BLaER1 treated with 17β-estradiol and CSF1 and Interleukin-3, amounts not matched to agents 10 nM and 100 nM (cell line): ENCODE measurements at regions not wholly inside any gene's neighbourhood (a gene's known extent, or its start where the extent isn't known, plus 50 kb on each side); places are given as distances from the start of the nearest gene placed in this dataset.
A peak's percentile ranks its signal among the peaks of the same experiment; 100 is the strongest.
"Not testable (repeated sequence)": the region's sequence is repeated elsewhere in the genome, so short reads cannot be mapped to it uniquely, and the experiment has no call there.

Source experiments
- H3K27ac ChIP-seq, 11 experiments: shearing (Covaris generic); formaldehyde crosslinking; 2 replicates each; pipeline ENCODE4 v1.8.1; 2022
- H3K27me3 ChIP-seq, 11 experiments: shearing (Covaris generic); formaldehyde crosslinking; 2 replicates each; pipeline ENCODE4 v1.8.1; 2022
- H3K36me3 ChIP-seq, 11 experiments: shearing (Covaris generic); formaldehyde crosslinking; 2 replicates each; pipeline ENCODE4 v1.8.1; 2022
- H3K4me1 ChIP-seq, 10 experiments: shearing (Covaris generic); formaldehyde crosslinking; 2 replicates each; pipeline ENCODE4 v1.8.1; 2022
- H3K4me2 ChIP-seq, 11 experiments: shearing (Covaris generic); formaldehyde crosslinking; 2 replicates each; pipeline ENCODE4 v1.8.1; 2022
- H3K4me3 ChIP-seq, 10 experiments: shearing (Covaris generic); formaldehyde crosslinking; 2 replicates each; pipeline ENCODE4 v1.8.1; 2022
- H3K9ac ChIP-seq, 11 experiments: shearing (Covaris generic); formaldehyde crosslinking; 2 replicates each; pipeline ENCODE4 v1.8.1; 2022
- H3K9me3 ChIP-seq, 11 experiments: shearing (Covaris generic); formaldehyde crosslinking; replicated peaks in 1 of 11; 2 replicates each; pipeline ENCODE4 v1.8.1; 2022
- H4K20me1 ChIP-seq, 11 experiments: shearing (Covaris generic); formaldehyde crosslinking; 2 replicates each; pipeline ENCODE4 v1.8.1; 2022
- Cebpa-rat ChIP-seq, 11 experiments: shearing (Covaris generic); IDR thresholded peaks; 2 replicates each; pipeline ENCODE4 v1.8.1; 2022

DNA sequence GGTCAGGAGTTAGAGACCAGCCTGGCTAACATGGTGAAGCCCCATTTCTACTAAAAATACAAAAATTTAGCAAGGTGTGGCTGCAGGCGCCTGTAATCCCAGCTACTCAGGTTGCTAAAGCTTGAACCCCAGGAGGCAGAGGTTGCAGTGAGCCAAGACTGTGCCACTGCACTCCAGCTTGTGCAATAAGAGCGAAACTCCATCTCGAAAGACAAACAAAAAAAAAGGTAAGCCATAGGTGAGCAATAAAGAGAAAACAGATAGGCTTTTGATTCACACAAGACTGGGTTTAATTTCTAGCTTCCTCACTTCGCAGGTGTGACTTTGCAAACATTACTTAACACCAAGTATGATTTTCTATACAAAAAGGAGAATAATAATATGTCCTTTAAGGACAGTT is 72.3 kb upstream of the ACBD5 start:
- Histone ChIP-seq H3K27ac (no peak overlapping the region), H4K20me1 (no peaks in the 10 kb centered on the region), H3K4me3 (no peak overlapping the region), H3K9me3 (peaks cover 0 to 5% (median 0%) of the 10 kb centered on the region in 11 experiments; a peak in 1 of 22 replicates), H3K27me3 (no peaks in the 10 kb centered on the region), H3K4me1 (no peaks in the 10 kb centered on the region), H3K9ac (no peak overlapping the region), H3K36me3 (no peaks in the 10 kb centered on the region), H3K4me2 (no peak overlapping the region)
- no peak for TF ChIP-seq Cebpa-rat (IDR thresholded peaks at IDR 0.05)

DNA sequence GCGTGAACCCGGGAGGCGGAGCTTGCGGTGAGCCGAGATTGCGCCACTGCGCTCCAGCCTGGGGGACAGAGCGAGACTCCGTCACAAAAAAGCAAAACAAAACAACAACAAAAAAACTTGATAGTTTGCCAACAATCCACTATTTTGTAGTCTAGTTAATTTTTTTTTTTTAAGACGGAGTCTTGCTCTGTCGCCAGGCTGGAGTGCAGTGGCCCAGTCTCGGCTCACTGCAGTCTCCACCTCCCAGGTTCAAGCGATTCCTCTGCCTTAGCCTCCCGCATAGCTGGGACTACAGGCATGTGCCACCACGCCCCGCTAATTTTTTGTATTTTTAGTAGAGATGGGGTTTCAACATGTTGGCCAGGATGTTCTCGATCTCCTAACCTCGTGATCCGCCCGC is 71.2 kb upstream of the ACBD5 start:
- not testable (repeated sequence) for H3K4me1 ChIP-seq, H3K4me2 ChIP-seq, H3K27me3 ChIP-seq, H3K36me3 ChIP-seq, H3K4me3 ChIP-seq, H3K9me3 ChIP-seq, H3K27ac ChIP-seq, H4K20me1 ChIP-seq, H3K9ac ChIP-seq

DNA sequence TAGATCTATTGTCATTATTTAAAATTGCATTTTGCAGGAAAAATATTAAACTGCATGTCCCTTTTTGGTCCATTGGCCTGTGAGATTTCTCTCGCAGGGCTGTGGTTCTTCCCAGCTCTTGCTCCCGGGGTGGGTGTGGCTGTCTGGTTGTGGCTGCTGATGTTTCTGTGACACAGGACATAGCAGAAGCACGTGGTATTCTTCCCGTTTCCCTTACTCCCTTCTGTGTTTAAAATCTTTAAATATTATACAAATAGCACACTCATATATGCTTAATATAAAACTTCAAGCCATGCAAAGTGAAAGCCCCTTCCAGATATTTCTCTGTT is 57.9 kb upstream of the ACBD5 start:
- H3K4me2 ChIP-seq: peak overlapping the region in 3 of 11 experiments; percentile 18 to 55 (median 44); a peak in 4 of 22 replicates
- not testable (repeated sequence) for H3K9ac ChIP-seq, H3K36me3 ChIP-seq, H3K4me3 ChIP-seq, H4K20me1 ChIP-seq, H3K9me3 ChIP-seq, H3K27me3 ChIP-seq
- peaks cover 0 to 11% (median 0%) of the 10 kb centered on the region in 10 experiments; a peak in 5 of 20 replicates for H3K4me1 ChIP-seq
- H3K27ac ChIP-seq: 0 out of 22 replicates have a peak overlapping the region, but pooled peaks of 1 of the 11 experiments have one; percentile 30

DNA sequence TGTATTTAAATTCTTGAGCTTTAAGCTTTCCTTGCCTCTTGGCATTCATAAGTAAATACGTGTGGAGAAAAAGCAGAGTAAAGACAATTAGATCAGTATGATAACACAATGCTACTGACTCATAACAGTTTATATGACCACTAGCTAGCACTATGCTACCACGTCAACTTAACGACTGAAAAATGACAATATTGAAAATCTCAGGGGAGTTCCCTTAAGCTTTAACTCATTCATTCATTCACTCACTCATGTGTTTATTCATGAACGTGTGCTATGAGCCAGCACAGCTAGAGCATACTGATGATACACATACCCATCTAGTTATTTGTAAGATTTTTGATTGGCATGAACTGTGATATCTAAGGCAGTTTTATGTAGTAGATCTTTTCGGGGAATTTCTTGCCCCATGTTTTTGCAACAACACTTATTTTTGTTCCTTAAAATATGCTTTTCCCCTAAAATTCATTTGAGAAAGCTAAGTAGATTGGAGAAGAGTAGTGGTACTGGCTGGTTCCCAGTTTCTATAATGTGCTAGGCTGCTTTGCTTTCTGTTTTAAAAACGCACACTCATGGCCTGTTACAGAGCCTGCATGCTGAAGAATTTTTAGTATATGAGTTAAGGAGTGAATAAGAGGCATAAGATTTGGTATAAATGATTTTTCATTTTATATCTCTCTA is 57.4 kb upstream of the ACBD5 start:
- peaks cover 0 to 7% (median 0%) of the 10 kb centered on the region in 11 experiments; a peak in 3 of 22 replicates for H3K9me3 ChIP-seq
- H4K20me1 ChIP-seq: no peaks in the 10 kb centered on the region
- H3K4me2 ChIP-seq: peak overlapping the region in 3 of 11 experiments; percentile 18 to 55 (median 44); a peak in 4 of 22 replicates
- peaks cover 0 to 11% (median 0%) of the 10 kb centered on the region in 10 experiments; a peak in 5 of 20 replicates for H3K4me1 ChIP-seq
- H3K27ac ChIP-seq: peak overlapping the region in 1 of 11 experiments; percentile 30; a peak in 2 of 22 replicates
- H3K36me3 ChIP-seq: no peaks in the 10 kb centered on the region
- no peak overlapping the region for H3K4me3 ChIP-seq
- H3K9ac ChIP-seq: no peak overlapping the region
- H3K27me3 ChIP-seq: no peaks in the 10 kb centered on the region
- no peak for TF ChIP-seq Cebpa-rat (IDR thresholded peaks at IDR 0.05)

DNA sequence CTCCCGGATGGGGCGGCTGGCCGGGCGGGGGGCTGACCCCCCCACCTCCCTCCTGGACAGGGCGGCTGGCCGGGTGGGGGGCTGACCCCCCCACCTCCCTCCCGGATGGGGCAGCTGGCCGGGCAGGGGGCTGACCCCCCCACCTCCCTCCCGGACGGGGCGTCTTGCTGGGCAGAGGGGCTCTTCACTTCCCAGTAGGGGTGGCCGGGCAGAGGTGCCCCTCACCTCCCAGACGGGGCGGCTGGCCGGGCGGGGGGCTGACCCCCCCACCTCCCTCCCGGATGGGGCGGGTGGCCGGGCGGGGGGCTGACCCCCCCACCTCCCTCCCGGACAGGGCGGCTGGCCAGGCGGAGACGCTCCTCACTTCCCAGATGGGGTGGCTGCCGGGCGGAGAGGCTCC is 55.7 kb upstream of the ACBD5 start:
- not testable (repeated sequence) for H3K27ac ChIP-seq, H3K27me3 ChIP-seq, H3K9me3 ChIP-seq, H3K36me3 ChIP-seq, H3K4me2 ChIP-seq, H3K4me3 ChIP-seq, H4K20me1 ChIP-seq, H3K9ac ChIP-seq
- H3K4me1 ChIP-seq: peaks cover 0 to 11% (median 5%) of the 10 kb centered on the region in 10 experiments; a peak in 9 of 20 replicates

DNA sequence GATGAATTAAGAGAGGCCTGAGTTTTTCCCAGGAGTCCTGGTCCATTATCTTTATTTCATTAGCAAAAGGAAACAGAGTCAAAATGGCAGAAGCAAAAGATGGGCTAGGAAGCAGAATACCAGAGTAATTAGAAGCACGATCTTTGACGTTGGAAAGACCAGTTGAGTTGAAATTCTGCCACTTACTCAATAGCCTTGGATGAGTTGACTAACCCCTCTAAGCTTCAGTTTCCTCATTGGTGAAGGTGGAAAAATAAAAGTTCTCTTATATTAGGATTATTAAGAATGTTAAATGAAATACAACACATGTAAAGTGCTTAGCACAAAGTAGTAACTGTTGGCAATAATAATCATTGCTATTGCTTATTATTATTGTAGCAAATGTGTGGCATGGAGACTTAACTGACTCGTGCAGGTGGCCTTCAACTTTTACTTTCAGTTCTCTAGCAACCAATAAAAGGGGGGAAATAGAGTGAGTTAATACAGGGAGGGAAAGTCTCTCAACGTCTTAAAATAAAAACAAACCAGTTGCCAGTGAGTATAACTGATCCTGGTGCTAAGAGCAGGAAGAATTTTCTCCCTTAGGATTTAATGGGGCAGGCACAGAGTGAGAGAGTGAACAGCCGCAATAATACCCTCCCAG is 50.8 kb upstream of the ACBD5 start:
- Histone ChIP-seq H3K9ac (0 out of 22 replicates have a peak overlapping the region, but pooled peaks of 1 of the 11 experiments have one; percentile 27), H3K4me2 (peak overlapping the region; percentile 43 to 72 (median 57)), H3K4me3 (peak overlapping the region in 3 of 10 experiments; percentile 2 to 28 (median 18); a peak in 1 of 20 replicates), H3K27ac (peak overlapping the region in 1 of 11 experiments; percentile 21; a peak in 2 of 22 replicates), H3K4me1 (peaks cover 0 to 12% (median 5%) of the 10 kb centered on the region in 10 experiments; a peak in 6 of 20 replicates)
- not testable (repeated sequence) for H3K27me3 ChIP-seq, H3K36me3 ChIP-seq, H4K20me1 ChIP-seq, H3K9me3 ChIP-seq
